Caco-2 (cell line): ENCODE measurements at regions not wholly inside any gene's neighbourhood (a gene's known extent, or its start where the extent isn't known, plus 50 kb on each side); places are given as distances from the start of the nearest gene placed in this dataset.

Experiments used
- BruUV-seq: library from RNA; stranded (reverse); fragments of 400-500 nt; replicated peaks from 2 replicates; lab custom pipeline; 2021; lab: Mats Ljungman, UMichigan
- CTCF ChIA-PET: fragments of 300-600 bp; sonication (Branson Sonifier 250); formaldehyde crosslinking; loops from one replicate; lab custom pipeline; 2022; ENCODE audit warnings: antibody characterized with exemption; lab: Charles Lee
- POLR2A ChIA-PET: fragments of 300-600 bp; sonication (Branson Sonifier 250); formaldehyde crosslinking; loops from one replicate; lab custom pipeline; 2022; ENCODE audit warnings: antibody characterized with exemption; lab: Charles Lee
- DNase-seq, 2 experiments: peaks; one replicate each; pipeline versions ENCODE4 v3.0.0 to v3.0.0-alpha.2; 2020 to 2022
- H3K27me3 ChIP-seq: replicated peaks from 2 replicates; pipeline ENCODE4 v1.6.0; 2011; ENCODE audit warnings: low read length; ENCODE audit not compliant: control insufficient read depth, insufficient read depth
- H3K36me3 ChIP-seq: 2 replicates; pipeline ENCODE4 v1.5.1; 2011; ENCODE audit warnings: low read length; ENCODE audit not compliant: control insufficient read depth, insufficient read depth
- H3K4me1 ChIP-seq: fragments of 250-450 bp; sonication (Bioruptor Pico); 2 replicates; pipeline ENCODE4 v1.5.1; 2020; ENCODE audit warnings: mild to moderate bottlenecking
- H3K4me3 ChIP-seq: 2 replicates; pipeline ENCODE4 v1.5.1; 2011; ENCODE audit warnings: low read depth, mild to moderate bottlenecking, control low read depth, low read length
- H3K9me3 ChIP-seq: fragments of 250-450 bp; sonication (Bioruptor Pico); 2 replicates; pipeline ENCODE4 v1.5.1; 2020; ENCODE audit warnings: mild to moderate bottlenecking, moderate library complexity
- H3K27ac Mint-ChIP-seq: one replicate; pipeline ENCODE4 v1.8.0; 2022; ENCODE audit warnings: mixed read lengths; ENCODE audit not compliant: unreplicated experiment
- H3K27me3 Mint-ChIP-seq: one replicate; pipeline ENCODE4 v1.8.0; 2022; ENCODE audit warnings: mixed read lengths; ENCODE audit not compliant: insufficient read depth, unreplicated experiment
- H3K36me3 Mint-ChIP-seq: one replicate; pipeline ENCODE4 v1.8.0; 2022; ENCODE audit warnings: mild to moderate bottlenecking, mixed read lengths; ENCODE audit not compliant: insufficient read depth, unreplicated experiment
- H3K4me1 Mint-ChIP-seq: one replicate; pipeline ENCODE4 v1.8.0; 2022; ENCODE audit warnings: low read depth, mixed read lengths; ENCODE audit not compliant: unreplicated experiment
- H3K4me3 Mint-ChIP-seq: one replicate; pipeline ENCODE4 v1.8.0; 2022; ENCODE audit warnings: mild to moderate bottlenecking, moderate library complexity, mixed read lengths; ENCODE audit not compliant: unreplicated experiment
- H3K9me3 Mint-ChIP-seq: one replicate; pipeline ENCODE4 v1.8.0; 2022; ENCODE audit warnings: mixed read lengths; ENCODE audit not compliant: unreplicated experiment
- intact Hi-C: fragments of 100-400 bp; cut with micrococcal nuclease; formaldehyde crosslinking; loops from one replicate; pipeline ENCODE4 v1.10.0; 2022; ENCODE audit not compliant: unreplicated experiment
- TF ChIP-seq, protein P1 (sequence below), 2 experiments: fragments of 200-600 bp in 1 of 2; IDR thresholded peaks; 1 replicate in 1 of 2; 2 replicates in 1 of 2; pipeline versions ENCODE4 v1.5.1 to v1.8.0; 2011 to 2022; ENCODE audit warnings: antibody characterized with exemption in 1 of 2, control low read depth in 1 of 2, inconsistent platforms in 1 of 2, low read depth in 1 of 2, low read length in 1 of 2, mild to moderate bottlenecking in 1 of 2, moderate library complexity in 1 of 2; ENCODE audit not compliant: insufficient read depth in 1 of 2, severe bottlenecking in 1 of 2, unreplicated experiment in 1 of 2

- intact Hi-C loops = no loop called here
- Mint-ChIP-seq H3K9me3 (no peaks in the 10 kb centered on the region), H3K4me1 (no peaks in the 10 kb centered on the region), H3K27me3 (peaks cover 3% of the 10 kb centered on the region), H3K4me3 (no peak overlapping the region), H3K27ac (no peak overlapping the region), H3K36me3 (no peaks in the 10 kb centered on the region)
- no peak overlapping the region for H3K4me3 ChIP-seq
- POLR2A ChIA-PET = no interaction called here
- BruUV-seq = no TSS peak
- no peaks in the 10 kb centered on the region for H3K27me3 ChIP-seq
- H3K9me3 ChIP-seq = no peaks in the 10 kb centered on the region
- no peaks in the 10 kb centered on the region for H3K36me3 ChIP-seq
- TF ChIP-seq, protein P1, sequence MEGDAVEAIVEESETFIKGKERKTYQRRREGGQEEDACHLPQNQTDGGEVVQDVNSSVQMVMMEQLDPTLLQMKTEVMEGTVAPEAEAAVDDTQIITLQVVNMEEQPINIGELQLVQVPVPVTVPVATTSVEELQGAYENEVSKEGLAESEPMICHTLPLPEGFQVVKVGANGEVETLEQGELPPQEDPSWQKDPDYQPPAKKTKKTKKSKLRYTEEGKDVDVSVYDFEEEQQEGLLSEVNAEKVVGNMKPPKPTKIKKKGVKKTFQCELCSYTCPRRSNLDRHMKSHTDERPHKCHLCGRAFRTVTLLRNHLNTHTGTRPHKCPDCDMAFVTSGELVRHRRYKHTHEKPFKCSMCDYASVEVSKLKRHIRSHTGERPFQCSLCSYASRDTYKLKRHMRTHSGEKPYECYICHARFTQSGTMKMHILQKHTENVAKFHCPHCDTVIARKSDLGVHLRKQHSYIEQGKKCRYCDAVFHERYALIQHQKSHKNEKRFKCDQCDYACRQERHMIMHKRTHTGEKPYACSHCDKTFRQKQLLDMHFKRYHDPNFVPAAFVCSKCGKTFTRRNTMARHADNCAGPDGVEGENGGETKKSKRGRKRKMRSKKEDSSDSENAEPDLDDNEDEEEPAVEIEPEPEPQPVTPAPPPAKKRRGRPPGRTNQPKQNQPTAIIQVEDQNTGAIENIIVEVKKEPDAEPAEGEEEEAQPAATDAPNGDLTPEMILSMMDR (IDR thresholded peaks at IDR 0.05; ENCODE audit: insufficient read depth in 1 of 2, low read depth in 1 of 2, low read length in 1 of 2, severe bottlenecking in 1 of 2, unreplicated experiment in 1 of 2) = no peak
- no peak for DNase-seq
- H3K4me1 ChIP-seq = no peaks in the 10 kb centered on the region
- CTCF ChIA-PET = interaction anchor here (0.7 to 1.0 kb wide), 2 partner anchors 21 to 172 kb away, joined by 3 to 6 read pairs; no protein-coding TSS in a partner anchor
These were observed 65.0 kb upstream of the SLC2A12 start for GRCh38 chr6:134117409-134117808.

- CTCF ChIA-PET = no interaction called here
- TF ChIP-seq, protein P1 (IDR thresholded peaks at IDR 0.05; ENCODE audit: insufficient read depth in 1 of 2, low read depth in 1 of 2, low read length in 1 of 2, severe bottlenecking in 1 of 2, unreplicated experiment in 1 of 2) = no peak
- H3K27ac Mint-ChIP-seq = no peak overlapping the region
These were observed 63.3 kb upstream of the SLC2A12 start for GRCh38 chr6:134115715-134116074.

DNA sequence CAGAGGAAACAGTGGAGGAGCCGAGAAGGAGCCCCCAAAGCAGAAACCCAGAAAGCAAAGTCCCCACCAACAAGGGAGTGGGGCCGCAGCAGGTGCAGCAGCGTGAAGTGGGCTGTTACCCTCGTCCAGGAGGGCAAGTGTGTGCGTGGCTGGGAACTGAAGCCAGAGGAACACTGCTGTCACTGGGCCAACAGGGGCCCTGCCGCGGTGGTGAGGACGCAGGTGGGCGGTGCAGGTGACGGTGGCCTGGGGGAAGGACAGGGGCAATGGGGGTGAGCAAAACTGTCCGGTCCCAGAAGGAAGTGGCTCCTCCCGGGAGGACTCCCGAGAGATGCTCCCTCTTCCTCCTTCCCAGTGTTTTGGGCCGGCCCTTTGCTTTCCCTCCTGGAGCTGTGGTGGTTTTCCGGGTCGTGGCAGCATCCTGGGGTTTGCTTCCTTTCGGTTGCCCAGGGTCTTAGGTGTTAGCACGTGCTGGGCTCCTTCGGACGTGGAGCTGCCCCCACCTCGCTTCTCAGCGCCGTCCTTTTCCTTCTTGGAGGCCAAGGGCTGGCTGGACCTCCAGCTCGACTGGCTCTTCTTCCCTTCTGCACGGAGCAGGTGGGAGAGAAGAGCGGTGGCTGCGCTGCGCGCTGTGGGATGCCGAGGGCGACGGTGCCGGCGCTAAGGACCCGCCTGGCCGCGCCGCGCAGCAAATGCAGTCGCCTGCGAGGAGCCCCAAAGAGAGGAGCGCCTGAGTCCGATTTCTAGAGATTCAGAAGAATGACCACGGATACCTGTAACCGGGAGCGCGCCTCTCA lies 62.7 kb upstream of the SLC2A12 start:
- TF ChIP-seq, protein P1 (IDR thresholded peaks at IDR 0.05; ENCODE audit: insufficient read depth in 1 of 2, low read depth in 1 of 2, low read length in 1 of 2, severe bottlenecking in 1 of 2, unreplicated experiment in 1 of 2) = no peak
- no peaks in the 10 kb centered on the region for H3K36me3 Mint-ChIP-seq
- no TSS peak for BruUV-seq
- no peak overlapping the region for H3K4me3 Mint-ChIP-seq
- Histone ChIP-seq H3K4me1 (no peaks in the 10 kb centered on the region), H3K36me3 (no peaks in the 10 kb centered on the region), H3K27me3 (no peaks in the 10 kb centered on the region), H3K9me3 (no peaks in the 10 kb centered on the region), H3K4me3 (no peak overlapping the region)
- intact Hi-C loops = no loop called here
- no peak overlapping the region for H3K27ac Mint-ChIP-seq
- DNase-seq = no peak
- ChIA-PET CTCF (interaction anchor here (1.2 kb wide), 1 partner anchor 8 kb away, joined by 4 read pairs; no protein-coding TSS in a partner anchor), POLR2A (no interaction called here)
- peaks cover 3% of the 10 kb centered on the region for H3K27me3 Mint-ChIP-seq
- no peaks in the 10 kb centered on the region for H3K9me3 Mint-ChIP-seq
- no peaks in the 10 kb centered on the region for H3K4me1 Mint-ChIP-seq

More at GRCh38 chr6:134115715-134116074, 63.3 kb upstream of the SLC2A12 start:
- POLR2A ChIA-PET = no interaction called here
- Mint-ChIP-seq H3K4me1 (no peaks in the 10 kb centered on the region), H3K4me3 (no peak overlapping the region), H3K27me3 (peaks cover 3% of the 10 kb centered on the region), H3K36me3 (no peaks in the 10 kb centered on the region), H3K9me3 (no peaks in the 10 kb centered on the region)
- H3K36me3 ChIP-seq = no peaks in the 10 kb centered on the region
- BruUV-seq = no TSS peak
- H3K4me1 ChIP-seq = no peaks in the 10 kb centered on the region
- intact Hi-C loops = no loop called here
- no peaks in the 10 kb centered on the region for H3K27me3 ChIP-seq
- H3K9me3 ChIP-seq = no peaks in the 10 kb centered on the region
- DNase-seq = no peak
- H3K4me3 ChIP-seq = no peak overlapping the region
